GM21515 (cell line): ENCODE measurements at regions not wholly inside any gene's neighbourhood (a gene's known extent, or its start where the extent isn't known, plus 50 kb on each side); places are given as distances from the start of the nearest gene placed in this dataset.

ENCODE experiments used
- ATAC-seq: cut with Tn5 transposase; IDR thresholded peaks from one replicate; pipeline ENCODE4 v1.9.1; 2021; ENCODE audit not compliant: unreplicated experiment

DNA sequence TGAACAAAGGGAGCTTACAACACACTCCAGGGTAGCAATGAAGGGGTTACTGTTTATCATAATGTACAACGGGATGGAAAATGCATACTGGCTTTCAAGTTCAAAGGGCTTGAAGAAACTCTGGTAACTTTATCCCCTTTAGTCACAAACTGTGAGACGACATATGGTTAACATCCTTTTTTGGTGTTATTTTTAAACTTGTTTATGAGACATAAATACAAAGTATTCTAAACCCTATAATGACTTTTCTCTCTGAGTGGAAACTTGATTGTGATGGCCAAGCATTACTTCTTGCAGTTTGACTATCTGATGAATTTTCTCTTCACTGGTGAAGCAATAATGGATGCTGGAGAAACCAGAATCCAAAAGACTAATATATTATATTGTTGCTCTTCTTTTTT is 62.0 kb upstream of the SEMA3A start:
- ATAC-seq, result no peak

- ATAC-seq, result no peak
Observed at GRCh38 chr7:84251277-84251781, 56.7 kb upstream of the SEMA3A start.

DNA sequence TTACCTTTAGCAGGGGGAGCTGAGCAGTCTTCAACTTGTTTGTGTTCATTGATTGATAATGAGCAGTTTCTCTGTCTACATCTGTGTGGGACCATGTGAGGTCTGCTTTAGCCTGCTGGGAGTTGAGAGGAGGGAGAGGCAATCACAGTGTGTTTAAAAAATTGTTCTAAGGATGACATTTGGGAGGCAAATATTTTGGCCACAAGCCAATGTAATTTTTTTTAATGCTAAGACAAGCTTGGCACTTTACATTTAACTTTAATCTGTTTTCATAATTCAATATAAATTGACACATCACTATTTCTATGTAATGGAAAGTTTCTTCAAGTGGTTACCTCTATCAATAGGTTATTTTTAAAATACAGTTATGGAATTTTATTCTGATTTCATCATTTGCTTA is 55.9 kb upstream of the SEMA3A start:
- no peak for ATAC-seq

DNA sequence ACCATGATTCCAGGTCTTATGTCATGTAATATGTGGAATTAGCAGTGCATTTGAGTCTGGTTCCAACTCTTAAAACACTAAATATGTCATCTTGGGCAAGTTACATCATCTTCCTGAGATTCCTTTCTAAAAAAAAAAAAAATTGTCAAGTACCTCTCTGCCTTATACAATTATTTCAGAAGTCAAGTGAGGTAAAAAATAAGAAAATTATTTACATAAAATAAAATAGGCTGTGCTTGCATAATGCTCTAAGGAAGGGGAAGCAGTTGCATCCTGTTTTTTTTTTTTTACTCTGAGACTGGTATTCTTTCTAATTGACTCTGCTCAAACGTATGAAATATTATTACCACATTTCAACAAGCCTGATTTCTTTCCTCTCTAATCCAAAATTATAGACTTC is 55.1 kb upstream of the SEMA3A start:
- ATAC-seq, result no peak

- ATAC-seq, result no peak
Observed at GRCh38 chr7:84248843-84249242, 54.3 kb upstream of the SEMA3A start.

- no peak for ATAC-seq
Observed at GRCh38 chr7:84248267-84248666, 53.7 kb upstream of the SEMA3A start.

GRCh38 chr7:84247591-84247990 is 53.0 kb upstream of the SEMA3A start:
- ATAC-seq, result no peak

- ATAC-seq, result no peak
Observed at GRCh38 chr7:84245835-84246234, 51.2 kb upstream of the SEMA3A start.
